ENCODE measurements at regions not wholly inside any gene's neighbourhood (a gene's known extent, or its start where the extent isn't known, plus 50 kb on each side); places are given as distances from the start of the nearest gene placed in this dataset.

GRCh38 chr6:10250655-10251220, 164.1 kb downstream of the TFAP2A start:
- H2AFZ ChIP-seq (ENCODE audit: low read depth, low read length): no peak overlapping the region
- no peak for DNase-seq (ENCODE audit: low read depth)
- Mint-ChIP-seq H3K9me3 (ENCODE audit: unreplicated experiment) (peaks cover 7% of the 10 kb centered on the region), H3K36me3 (ENCODE audit: low read depth, unreplicated experiment) (no peaks in the 10 kb centered on the region), H3K4me3 (ENCODE audit: unreplicated experiment) (no peak overlapping the region), H3K4me1 (ENCODE audit: low read depth, unreplicated experiment) (peaks cover 2% of the 10 kb centered on the region), H3K27ac (ENCODE audit: unreplicated experiment) (no peak overlapping the region), H3K27me3 (ENCODE audit: low read depth, unreplicated experiment) (peaks cover 2% of the 10 kb centered on the region)
- no peaks in the 10 kb centered on the region for H3K4me1 ChIP-seq (ENCODE audit: insufficient read depth, low read length)
- H3K27ac ChIP-seq (ENCODE audit: low read depth, low read length): no peak overlapping the region
- H3K4me2 ChIP-seq (ENCODE audit: low read length): no peak overlapping the region
- H3K9ac ChIP-seq (ENCODE audit: low read length): no peak overlapping the region
- no peaks in the 10 kb centered on the region for H3K79me2 ChIP-seq (ENCODE audit: insufficient read depth, low read length)
- H3K36me3 ChIP-seq (ENCODE audit: insufficient read depth, low read length): no peaks in the 10 kb centered on the region
- H3K4me3 ChIP-seq (ENCODE audit: insufficient read depth, low read depth, low read length): no peak overlapping the region
- H4K20me1 ChIP-seq (ENCODE audit: insufficient read depth, low read length): no peaks in the 10 kb centered on the region
- peaks cover 5% of the 10 kb centered on the region for H3K27me3 ChIP-seq (ENCODE audit: insufficient read depth, low read length)
- FAIRE-seq: no peak
- no peaks in the 10 kb centered on the region for H3K9me3 ChIP-seq (ENCODE audit: insufficient read depth, low read depth, low read length)
- TF ChIP-seq, protein P1, sequence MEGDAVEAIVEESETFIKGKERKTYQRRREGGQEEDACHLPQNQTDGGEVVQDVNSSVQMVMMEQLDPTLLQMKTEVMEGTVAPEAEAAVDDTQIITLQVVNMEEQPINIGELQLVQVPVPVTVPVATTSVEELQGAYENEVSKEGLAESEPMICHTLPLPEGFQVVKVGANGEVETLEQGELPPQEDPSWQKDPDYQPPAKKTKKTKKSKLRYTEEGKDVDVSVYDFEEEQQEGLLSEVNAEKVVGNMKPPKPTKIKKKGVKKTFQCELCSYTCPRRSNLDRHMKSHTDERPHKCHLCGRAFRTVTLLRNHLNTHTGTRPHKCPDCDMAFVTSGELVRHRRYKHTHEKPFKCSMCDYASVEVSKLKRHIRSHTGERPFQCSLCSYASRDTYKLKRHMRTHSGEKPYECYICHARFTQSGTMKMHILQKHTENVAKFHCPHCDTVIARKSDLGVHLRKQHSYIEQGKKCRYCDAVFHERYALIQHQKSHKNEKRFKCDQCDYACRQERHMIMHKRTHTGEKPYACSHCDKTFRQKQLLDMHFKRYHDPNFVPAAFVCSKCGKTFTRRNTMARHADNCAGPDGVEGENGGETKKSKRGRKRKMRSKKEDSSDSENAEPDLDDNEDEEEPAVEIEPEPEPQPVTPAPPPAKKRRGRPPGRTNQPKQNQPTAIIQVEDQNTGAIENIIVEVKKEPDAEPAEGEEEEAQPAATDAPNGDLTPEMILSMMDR (IDR thresholded peaks at IDR 0.05; ENCODE audit: insufficient read depth, low read depth, low read length): no peak
- no peak for TF ChIP-seq EZH2 (IDR thresholded peaks at IDR 0.05; ENCODE audit: insufficient read depth, low read length)

DNA sequence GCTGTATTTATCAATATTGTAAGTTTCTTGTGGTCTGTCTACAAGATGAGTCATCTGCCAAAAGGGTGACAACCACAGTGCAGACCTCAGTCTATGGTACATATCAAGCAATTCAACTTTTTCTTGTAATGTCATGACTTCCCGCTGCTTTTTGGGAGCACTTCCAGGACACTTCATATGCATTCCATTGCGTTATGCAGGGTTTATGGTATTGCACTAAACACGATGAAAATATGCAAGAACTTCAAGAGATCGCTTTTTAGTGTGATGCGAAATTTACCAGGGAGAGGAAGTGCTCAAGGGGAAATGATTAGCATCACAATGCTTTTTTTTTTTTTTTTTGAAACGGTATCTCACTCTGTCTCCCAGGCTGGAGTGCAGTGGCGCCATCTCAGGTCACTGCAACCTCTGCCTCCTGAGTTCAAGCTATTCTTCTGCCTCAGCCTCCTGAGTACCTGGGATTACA, 166.5 kb downstream of the TFAP2A start:
- no peak overlapping the region for H3K9ac ChIP-seq (ENCODE audit: low read length)
- no peak overlapping the region for H3K27ac ChIP-seq (ENCODE audit: low read depth, low read length)
- H3K27me3 ChIP-seq (ENCODE audit: insufficient read depth, low read length): peaks cover 5% of the 10 kb centered on the region
- DNase-seq (ENCODE audit: low read depth) (peak; percentile 33), FAIRE-seq (no peak)
- no peak for TF ChIP-seq EZH2 (IDR thresholded peaks at IDR 0.05; ENCODE audit: insufficient read depth, low read length)
- TF ChIP-seq, protein P1 (IDR thresholded peaks at IDR 0.05; ENCODE audit: insufficient read depth, low read depth, low read length): no peak
- no peak overlapping the region for H3K4me2 ChIP-seq (ENCODE audit: low read length)
- H3K79me2 ChIP-seq (ENCODE audit: insufficient read depth, low read length): no peaks in the 10 kb centered on the region
- Mint-ChIP-seq H3K4me3 (ENCODE audit: unreplicated experiment) (no peak overlapping the region), H3K27me3 (ENCODE audit: low read depth, unreplicated experiment) (peaks cover 2% of the 10 kb centered on the region), H3K36me3 (ENCODE audit: low read depth, unreplicated experiment) (no peaks in the 10 kb centered on the region), H3K27ac (ENCODE audit: unreplicated experiment) (no peak overlapping the region), H3K4me1 (ENCODE audit: low read depth, unreplicated experiment) (peaks cover 2% of the 10 kb centered on the region), H3K9me3 (ENCODE audit: unreplicated experiment) (peaks cover 7% of the 10 kb centered on the region)
- no peaks in the 10 kb centered on the region for H4K20me1 ChIP-seq (ENCODE audit: insufficient read depth, low read length)
- no peaks in the 10 kb centered on the region for H3K9me3 ChIP-seq (ENCODE audit: insufficient read depth, low read depth, low read length)
- no peaks in the 10 kb centered on the region for H3K4me1 ChIP-seq (ENCODE audit: insufficient read depth, low read length)
- H3K4me3 ChIP-seq (ENCODE audit: insufficient read depth, low read depth, low read length): no peak overlapping the region
- no peak overlapping the region for H2AFZ ChIP-seq (ENCODE audit: low read depth, low read length)
- H3K36me3 ChIP-seq (ENCODE audit: insufficient read depth, low read length): no peaks in the 10 kb centered on the region

DNA sequence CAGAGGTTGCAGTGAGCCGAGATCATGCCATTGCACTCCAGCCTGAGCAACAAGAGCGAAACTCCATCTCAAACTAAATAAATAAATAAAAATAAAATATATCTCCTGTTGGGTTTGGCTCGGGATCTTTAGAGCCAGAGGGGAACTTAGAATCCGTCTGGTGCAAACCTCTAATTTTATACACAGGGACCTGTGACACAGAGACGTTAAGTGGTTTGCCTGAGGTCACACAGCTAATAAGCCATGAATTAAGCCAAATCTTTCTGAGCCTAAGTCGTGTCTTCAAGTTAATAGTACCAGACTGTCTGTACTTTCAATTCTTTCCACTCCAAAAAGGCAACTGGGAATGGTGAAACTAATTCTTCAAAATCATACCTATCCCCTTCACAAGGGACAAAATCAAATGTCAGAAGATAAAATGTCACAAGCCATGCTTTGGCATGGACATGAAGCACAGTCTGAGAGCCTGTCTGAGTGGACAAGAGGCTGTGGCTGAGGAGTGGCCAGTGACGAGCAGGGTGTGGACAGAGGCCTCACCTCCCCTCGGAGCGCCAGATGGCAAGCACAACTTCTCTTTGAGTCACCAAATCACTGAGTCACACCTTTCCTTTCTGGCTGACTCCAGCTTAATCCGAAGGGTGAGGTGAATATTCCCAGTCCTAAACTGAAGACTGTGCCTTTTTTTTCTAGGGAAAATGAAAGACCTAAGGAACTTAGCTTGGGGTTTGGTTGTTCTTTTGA, 177.4 kb downstream of the TFAP2A start:
- Mint-ChIP-seq H3K9me3 (ENCODE audit: unreplicated experiment) (peaks cover 5% of the 10 kb centered on the region), H3K27ac (ENCODE audit: unreplicated experiment) (no peak overlapping the region), H3K4me1 (ENCODE audit: low read depth, unreplicated experiment) (peaks cover 6% of the 10 kb centered on the region), H3K27me3 (ENCODE audit: low read depth, unreplicated experiment) (peaks cover 3% of the 10 kb centered on the region), H3K36me3 (ENCODE audit: low read depth, unreplicated experiment) (no peaks in the 10 kb centered on the region), H3K4me3 (ENCODE audit: unreplicated experiment) (no peak overlapping the region)
- Histone ChIP-seq H3K79me2 (ENCODE audit: insufficient read depth, low read length) (no peaks in the 10 kb centered on the region), H3K9ac (ENCODE audit: low read length) (no peak overlapping the region), H2AFZ (ENCODE audit: low read depth, low read length) (no peak overlapping the region), H3K27me3 (ENCODE audit: insufficient read depth, low read length) (no peaks in the 10 kb centered on the region), H3K36me3 (ENCODE audit: insufficient read depth, low read length) (no peaks in the 10 kb centered on the region), H4K20me1 (ENCODE audit: insufficient read depth, low read length) (no peaks in the 10 kb centered on the region), H3K4me2 (ENCODE audit: low read length) (no peak overlapping the region), H3K4me1 (ENCODE audit: insufficient read depth, low read length) (no peaks in the 10 kb centered on the region), H3K4me3 (ENCODE audit: insufficient read depth, low read depth, low read length) (no peak overlapping the region), H3K9me3 (ENCODE audit: insufficient read depth, low read depth, low read length) (no peaks in the 10 kb centered on the region), H3K27ac (ENCODE audit: low read depth, low read length) (no peak overlapping the region)
- FAIRE-seq (no peak), DNase-seq (ENCODE audit: low read depth) (peak; percentile 46)
- TF ChIP-seq, protein P1 (IDR thresholded peaks at IDR 0.05; ENCODE audit: insufficient read depth, low read depth, low read length): no peak
- TF ChIP-seq EZH2 (IDR thresholded peaks at IDR 0.05; ENCODE audit: insufficient read depth, low read length): no peak
